Activated T-cell treated with anti-CD3 and anti-CD28 coated beads for 48 hours (primary cell): ENCODE measurements at regions not wholly inside any gene's neighbourhood (a gene's known extent, or its start where the extent isn't known, plus 50 kb on each side); places are given as distances from the start of the nearest gene placed in this dataset.

Experiments
- DNase-seq: peaks from one replicate; pipeline ENCODE4 v3.0.0-alpha.2; 2020; ENCODE audit warnings: low read depth

GRCh38 chr1:224846119-224846907, 83.2 kb upstream of the DNAH14 start:
- DNase-seq: no peak

DNA sequence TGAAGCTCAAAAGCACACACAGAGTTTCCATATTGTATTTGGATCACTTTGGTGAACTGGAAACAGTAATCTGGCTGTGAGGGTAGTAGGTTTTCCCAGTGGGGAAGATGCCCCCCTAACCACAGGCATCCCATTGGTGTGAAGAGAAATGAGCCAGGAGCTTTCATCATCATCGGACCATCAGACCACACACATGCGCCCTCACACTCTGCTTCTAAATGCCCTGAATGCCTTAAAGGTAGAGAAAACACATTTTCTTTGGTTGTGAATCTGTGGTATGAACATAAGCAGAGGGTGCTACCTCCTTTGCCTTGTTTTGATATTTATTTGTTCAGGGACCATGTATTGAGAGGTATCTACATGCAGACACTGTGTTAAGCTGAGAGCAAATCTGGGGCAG, 79.0 kb upstream of the DNAH14 start:
- no peak for DNase-seq

GRCh38 chr1:224851210-224851847, 78.1 kb upstream of the DNAH14 start:
- DNase-seq: peak; percentile 33

DNA sequence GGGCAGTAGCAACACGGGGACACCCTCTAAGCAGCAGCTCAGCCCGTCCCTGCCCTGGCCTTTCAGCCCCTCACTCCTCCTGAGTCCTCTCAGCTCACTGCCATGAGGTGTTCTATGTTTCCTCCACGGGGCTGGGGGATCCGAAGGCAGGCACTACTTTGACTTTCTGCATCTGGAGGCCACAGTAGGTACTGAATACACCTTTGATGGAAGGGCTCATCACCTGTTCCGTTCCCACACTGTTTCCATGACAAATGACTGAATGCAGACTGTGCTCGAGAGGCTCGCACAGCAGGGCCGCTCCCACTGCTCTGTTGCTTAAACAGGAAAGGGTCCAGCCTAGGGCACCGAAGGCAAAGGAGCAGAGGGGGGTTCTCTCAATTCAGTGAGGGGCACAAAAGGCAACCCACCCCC, 77.6 kb upstream of the DNAH14 start:
- DNase-seq: no peak

- DNase-seq: no peak
These were observed 76.4 kb upstream of the DNAH14 start for GRCh38 chr1:224852901-224853568.

GRCh38 chr1:224856973-224857372, 72.5 kb upstream of the DNAH14 start:
- DNase-seq: no peak

- DNase-seq: no peak
These were observed 69.8 kb upstream of the DNAH14 start for GRCh38 chr1:224859651-224860050.

GRCh38 chr1:224860488-224861338, 68.8 kb upstream of the DNAH14 start:
- no peak for DNase-seq

- DNase-seq: no peak
These were observed 68.1 kb upstream of the DNAH14 start for GRCh38 chr1:224861339-224861716.

DNA sequence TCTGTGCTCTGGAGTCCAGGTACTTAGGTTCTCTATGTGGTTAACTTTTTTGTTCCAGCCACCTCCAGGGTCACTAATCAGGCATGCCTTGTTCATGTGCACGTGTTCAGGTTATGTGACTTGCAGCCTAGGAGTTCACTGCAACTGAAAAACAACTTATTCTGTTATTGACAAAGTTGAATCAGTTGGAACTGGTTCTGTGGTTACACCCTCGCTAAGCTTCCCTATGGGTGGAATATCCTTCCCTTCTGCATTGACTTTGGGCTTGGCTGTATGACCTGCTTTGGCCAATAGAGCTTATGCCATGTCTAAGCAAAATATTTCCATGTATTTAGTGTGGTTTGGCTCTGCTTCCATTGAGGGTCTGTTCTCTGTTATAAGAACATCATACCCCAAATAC, 66.0 kb upstream of the DNAH14 start:
- no peak for DNase-seq

DNA sequence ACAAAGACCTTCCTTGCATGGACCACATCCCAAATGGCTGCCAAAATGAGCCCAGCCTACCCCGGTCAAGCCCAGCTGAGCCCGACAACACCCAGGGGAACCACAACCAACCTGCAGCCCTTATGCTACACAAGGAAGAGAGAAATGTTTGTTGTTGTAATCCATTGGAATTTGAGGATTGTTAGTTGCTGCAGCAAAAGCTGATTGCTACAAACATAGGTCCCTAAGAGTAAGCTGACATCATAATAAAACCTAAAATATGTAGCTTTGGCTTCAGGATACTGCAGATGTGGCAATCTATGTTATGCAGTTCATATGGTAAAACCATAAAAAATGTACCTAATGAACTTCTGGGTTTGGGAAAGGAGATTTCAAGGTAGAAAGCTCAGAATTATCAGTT, 65.5 kb upstream of the DNAH14 start:
- DNase-seq: no peak

- no peak for DNase-seq
These were observed 64.0 kb upstream of the DNAH14 start for GRCh38 chr1:224865510-224865909.

DNA sequence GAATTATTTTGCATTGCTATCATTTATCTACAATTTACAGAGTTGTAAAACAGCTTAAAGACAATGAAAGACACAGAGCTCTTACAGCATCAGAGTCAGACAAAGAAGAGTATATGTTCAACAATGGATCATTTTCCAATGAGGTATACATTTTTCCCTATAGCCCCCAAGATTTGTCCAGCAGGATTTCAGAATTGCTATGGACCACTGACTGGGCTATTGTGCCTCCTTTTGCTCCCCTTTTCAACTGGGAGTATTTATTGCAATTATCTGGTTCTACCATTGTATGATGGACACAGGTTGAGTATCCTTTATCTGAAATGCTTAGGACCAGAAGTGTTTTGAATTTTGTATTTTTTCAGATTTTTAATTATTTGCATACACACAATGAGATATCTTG, 62.5 kb upstream of the DNAH14 start:
- no peak for DNase-seq

GRCh38 chr1:224867715-224868114, 61.8 kb upstream of the DNAH14 start:
- DNase-seq: no peak

GRCh38 chr1:224872832-224873433, 56.5 kb upstream of the DNAH14 start:
- no peak for DNase-seq

DNA sequence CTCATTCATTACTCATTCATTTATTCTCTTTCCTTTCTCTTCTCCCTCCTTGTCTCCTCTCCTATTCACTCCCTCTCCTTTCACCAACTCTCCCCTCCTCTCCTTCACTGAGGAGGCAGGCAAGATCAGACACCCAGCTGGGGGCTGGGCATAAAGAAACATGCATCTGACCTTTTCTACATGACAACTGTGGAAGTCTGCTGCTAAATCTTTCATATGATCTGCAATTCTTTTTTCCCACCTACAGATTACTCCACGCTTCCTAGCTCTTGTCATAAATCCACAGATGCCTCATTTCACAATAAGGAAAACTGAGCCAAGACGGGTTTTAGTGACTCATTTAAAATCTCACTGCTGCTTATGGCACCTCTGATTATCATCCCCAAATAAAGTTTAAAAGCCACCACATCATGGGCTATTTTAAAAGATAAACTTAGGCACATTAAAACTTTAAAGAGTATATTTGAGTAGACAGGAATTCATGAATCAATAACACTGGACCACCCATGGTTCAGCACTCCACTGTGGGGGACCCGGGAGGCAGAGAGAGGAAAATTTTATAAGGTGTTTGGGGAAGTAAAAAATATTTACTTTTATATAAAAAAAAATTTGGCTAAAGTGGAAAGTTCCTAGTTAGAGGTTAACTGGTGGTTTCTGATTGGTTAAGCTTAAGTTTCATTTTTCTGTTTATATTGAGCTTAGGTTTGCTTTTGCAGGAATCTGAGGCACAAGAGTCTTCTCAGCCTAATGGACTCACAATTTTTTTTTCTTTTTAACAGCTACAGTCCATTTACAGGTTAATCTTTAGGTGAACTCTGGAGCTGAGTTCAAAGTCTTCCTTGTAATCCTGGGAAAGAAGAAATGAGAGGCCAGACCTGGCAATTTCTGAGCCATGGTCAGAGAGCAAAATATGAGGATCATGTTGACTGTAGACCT, 55.8 kb upstream of the DNAH14 start:
- DNase-seq: no peak

DNA sequence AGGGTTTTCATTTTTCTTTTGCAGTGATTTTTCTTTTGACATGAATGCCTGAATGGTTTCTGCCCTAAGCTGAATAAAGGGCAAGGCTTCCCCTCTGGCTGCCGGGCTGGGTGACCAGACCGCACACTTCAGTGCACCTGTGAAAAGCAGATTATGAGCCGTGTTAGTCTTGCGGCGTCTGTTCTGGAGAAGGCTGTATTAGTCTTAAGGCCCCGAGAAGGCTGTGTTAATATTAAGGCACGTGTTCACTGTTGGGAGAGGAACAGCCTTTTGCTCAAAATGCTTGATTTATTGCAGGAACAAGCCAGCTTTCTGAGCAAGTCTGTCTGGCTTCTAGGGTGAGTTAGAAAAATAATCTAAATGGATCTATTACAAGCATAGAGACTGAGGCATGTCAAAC, 54.7 kb upstream of the DNAH14 start:
- no peak for DNase-seq

DNA sequence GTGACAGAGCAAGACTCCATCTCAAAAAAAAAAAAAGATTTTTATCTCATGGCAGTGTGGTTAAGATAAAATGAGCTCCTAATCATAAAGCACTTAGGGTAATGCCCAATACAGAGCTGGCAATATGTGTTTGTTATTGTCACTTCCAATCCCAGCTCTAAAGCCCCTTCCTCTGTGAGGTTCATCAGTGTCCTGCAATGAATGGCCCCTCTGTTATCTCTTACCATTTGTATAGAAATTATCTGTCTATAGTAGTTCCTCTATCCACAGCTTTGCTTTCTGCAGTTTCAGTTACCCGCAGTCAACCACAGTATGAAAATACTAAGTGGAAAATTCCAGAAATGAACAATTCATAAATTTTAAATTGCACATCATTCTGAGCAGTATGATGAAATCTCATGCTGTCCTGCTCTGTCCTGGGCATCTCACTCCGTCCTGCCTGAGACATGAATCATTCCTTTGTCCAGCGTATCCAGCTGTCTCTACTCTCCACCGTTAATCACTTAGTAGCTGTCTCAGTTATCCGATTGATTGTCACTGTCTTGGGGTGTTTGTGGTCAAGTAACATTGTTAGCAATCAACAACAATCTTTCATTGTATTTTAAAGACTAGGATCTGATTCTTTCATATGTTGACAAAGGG, 50.2 kb upstream of the DNAH14 start:
- DNase-seq: no peak
